ENCODE measurements at regions not wholly inside any gene's neighbourhood (a gene's known extent, or its start where the extent isn't known, plus 50 kb on each side); places are given as distances from the start of the nearest gene placed in this dataset.

GRCh38 chr2:117631152-117631945 is 183.1 kb upstream of the DDX18 start:
- Histone ChIP-seq H3K4me1 (replicated peaks in 1 of 4; ENCODE audit: control insufficient read depth in 3 of 4, insufficient read depth in 4 of 4, low read length in 3 of 4) (no peaks in the 10 kb centered on the region), H3K79me1 (ENCODE audit: low read depth, low read length) (no peaks in the 10 kb centered on the region), H3K27ac (ENCODE audit: low read depth, low read length) (no peak overlapping the region), H4K5ac (ENCODE audit: insufficient read length, low read depth, low read length) (no peak overlapping the region), H3K9me3 (ENCODE audit: insufficient read depth in 2 of 2, low read depth in 1 of 2, low read length in 1 of 2) (no peaks in the 10 kb centered on the region), H4K91ac (replicated peaks; ENCODE audit: insufficient read length, low read length) (no peak overlapping the region), H3K9ac (replicated peaks in 1 of 4; ENCODE audit: extremely low read depth in 1 of 4, low read depth in 3 of 4, low read length in 3 of 4) (no peak overlapping the region), H2AFZ (ENCODE audit: low read length) (no peak overlapping the region), H3K23me2 (ENCODE audit: low read depth, low read length) (no peaks in the 10 kb centered on the region; the same call in 1 of the 2 replicates), H3K4me3 (ENCODE audit: extremely low read depth in 1 of 4, insufficient read depth in 2 of 4, low read depth in 3 of 4, low read length in 4 of 4) (no peak overlapping the region), H3K4ac (replicated peaks; ENCODE audit: insufficient read length, low read depth, low read length) (no peak overlapping the region), H3K56ac (replicated peaks; ENCODE audit: insufficient read length, low read depth, low read length) (no peak overlapping the region), H3K79me2 (ENCODE audit: control insufficient read depth in 1 of 2, insufficient read depth in 2 of 2, low read length in 2 of 2) (no peaks in the 10 kb centered on the region), H2AK5ac (ENCODE audit: low read depth, low read length) (no peak overlapping the region), H3K4me2 (ENCODE audit: insufficient read depth in 1 of 2, low read depth in 2 of 2, low read length in 2 of 2) (no peak overlapping the region), H3K23ac (ENCODE audit: insufficient read length) (no peak overlapping the region), H4K8ac (ENCODE audit: extremely low read depth, insufficient read depth, low read length) (no peak overlapping the region), H3K14ac (ENCODE audit: insufficient read length) (no peak overlapping the region), H4K20me1 (replicated peaks in 1 of 2; ENCODE audit: control insufficient read depth in 1 of 2, insufficient read depth in 2 of 2, low read length in 2 of 2) (no peaks in the 10 kb centered on the region), H2BK120ac (replicated peaks; ENCODE audit: low read depth, low read length) (no peak overlapping the region), H3K36me3 (ENCODE audit: control insufficient read depth in 2 of 4, insufficient read depth in 4 of 4, low read length in 3 of 4) (no peaks in the 10 kb centered on the region), H3K27me3 (replicated peaks in 1 of 4; ENCODE audit: control insufficient read depth in 3 of 4, extremely low read depth in 1 of 4, insufficient read depth in 3 of 4, low read length in 3 of 4) (no peaks in the 10 kb centered on the region), H2BK12ac (ENCODE audit: low read depth, low read length) (no peak overlapping the region), H2BK15ac (ENCODE audit: low read length) (no peak overlapping the region), H2BK20ac (ENCODE audit: low read length) (no peak overlapping the region), H2BK5ac (ENCODE audit: low read depth, low read length) (no peak overlapping the region), H3K18ac (ENCODE audit: extremely low read depth, low read length) (no peak overlapping the region)
- no peak for FAIRE-seq
- no peak for DNase-seq (ENCODE audit: low read depth in 1 of 2, low spot score in 2 of 2)
- ChIA-PET POLR2A (ENCODE audit: partially characterized antibody) (no interaction called here), CTCF (ENCODE audit: partially characterized antibody) (interaction anchor here (1.6 to 1.9 kb wide), 3 partner anchors 13 to 16 kb away, joined by 5 to 8 read pairs (median 6); no protein-coding TSS in a partner anchor)
- WGBS, 2 experiments (ENCODE audit: extremely low coverage in 1 of 2, insufficient coverage in 1 of 2, insufficient read length in 1 of 2, insufficient replicate concordance in 2 of 2, low coverage in 1 of 2, low lambda C conversion rate in 2 of 2, missing lambda C conversion rate in 1 of 2) = 95% methylated on average over 5 of the region's 5 CpGs; no CpG with 5 or more reads in 1 of the 2 experiments
- TF ChIP-seq SP1 (IDR thresholded peaks at IDR 0.05; ENCODE audit: low read depth, low read length) = no peak
- no peak for TF ChIP-seq CBX8 (IDR thresholded peaks at IDR 0.05; ENCODE audit: borderline replicate concordance, low read depth, low read length)
- no peak for TF ChIP-seq SP2 (IDR thresholded peaks at IDR 0.05; ENCODE audit: low read length)
- TF ChIP-seq TAF7 (optimal IDR thresholded peaks at IDR 0.05; ENCODE audit: borderline replicate concordance, low read depth, low read length) = no peak
- no peak for TF ChIP-seq SIRT6 (IDR thresholded peaks at IDR 0.05; ENCODE audit: low read length)
- TF ChIP-seq MAX (IDR thresholded peaks at IDR 0.05) = no peak
- no peak for TF ChIP-seq MAFK (IDR thresholded peaks at IDR 0.05; ENCODE audit: low read depth, low read length)
- TF ChIP-seq RFX5 (IDR thresholded peaks at IDR 0.05; ENCODE audit: borderline replicate concordance, low read depth, low read length) = no peak
- no peak for TF ChIP-seq KDM4A (IDR thresholded peaks at IDR 0.05; ENCODE audit: low read depth, low read length, severe bottlenecking)
- TF ChIP-seq RNF2 (IDR thresholded peaks at IDR 0.05; ENCODE audit: borderline replicate concordance, low read depth, low read length, missing control alignments, poor library complexity, severe bottlenecking) = no peak
- no peak for TF ChIP-seq SP4 (IDR thresholded peaks at IDR 0.05; ENCODE audit: low read length)
- TF ChIP-seq BRCA1 (IDR thresholded peaks at IDR 0.05; ENCODE audit: low read depth, low read length) = no peak
